ENCODE measurements at regions not wholly inside any gene's neighbourhood (a gene's known extent, or its start where the extent isn't known, plus 50 kb on each side); places are given as distances from the start of the nearest gene placed in this dataset.

- no peak for TF ChIP-seq POLR2A (IDR thresholded peaks at IDR 0.05)
- TF ChIP-seq, protein P1, sequence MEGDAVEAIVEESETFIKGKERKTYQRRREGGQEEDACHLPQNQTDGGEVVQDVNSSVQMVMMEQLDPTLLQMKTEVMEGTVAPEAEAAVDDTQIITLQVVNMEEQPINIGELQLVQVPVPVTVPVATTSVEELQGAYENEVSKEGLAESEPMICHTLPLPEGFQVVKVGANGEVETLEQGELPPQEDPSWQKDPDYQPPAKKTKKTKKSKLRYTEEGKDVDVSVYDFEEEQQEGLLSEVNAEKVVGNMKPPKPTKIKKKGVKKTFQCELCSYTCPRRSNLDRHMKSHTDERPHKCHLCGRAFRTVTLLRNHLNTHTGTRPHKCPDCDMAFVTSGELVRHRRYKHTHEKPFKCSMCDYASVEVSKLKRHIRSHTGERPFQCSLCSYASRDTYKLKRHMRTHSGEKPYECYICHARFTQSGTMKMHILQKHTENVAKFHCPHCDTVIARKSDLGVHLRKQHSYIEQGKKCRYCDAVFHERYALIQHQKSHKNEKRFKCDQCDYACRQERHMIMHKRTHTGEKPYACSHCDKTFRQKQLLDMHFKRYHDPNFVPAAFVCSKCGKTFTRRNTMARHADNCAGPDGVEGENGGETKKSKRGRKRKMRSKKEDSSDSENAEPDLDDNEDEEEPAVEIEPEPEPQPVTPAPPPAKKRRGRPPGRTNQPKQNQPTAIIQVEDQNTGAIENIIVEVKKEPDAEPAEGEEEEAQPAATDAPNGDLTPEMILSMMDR (IDR thresholded peaks at IDR 0.05), result no peak
- Histone ChIP-seq H3K27ac (no peak overlapping the region), H3K4me3 (no peak overlapping the region), H3K9me3 (no peaks in the 10 kb centered on the region), H3K36me3 (replicated peaks in 1 of 2; ENCODE audit: insufficient read depth in 1 of 2, low read depth in 2 of 2) (no peaks in the 10 kb centered on the region), H3K27me3 (no peaks in the 10 kb centered on the region), H3K4me1 (no peaks in the 10 kb centered on the region)
- ATAC-seq, result no peak
- intact Hi-C loops (cut with DNase I), result no loop called here
- no peak for DNase-seq
- whole genome bisulfite sequencing, 2 donors, result 83 to 94% methylated on average over 4 of the region's 4 CpGs
These were observed 788.4 kb upstream of the GALNTL6 start for GRCh38 chr4:171024720-171025303.

DNA sequence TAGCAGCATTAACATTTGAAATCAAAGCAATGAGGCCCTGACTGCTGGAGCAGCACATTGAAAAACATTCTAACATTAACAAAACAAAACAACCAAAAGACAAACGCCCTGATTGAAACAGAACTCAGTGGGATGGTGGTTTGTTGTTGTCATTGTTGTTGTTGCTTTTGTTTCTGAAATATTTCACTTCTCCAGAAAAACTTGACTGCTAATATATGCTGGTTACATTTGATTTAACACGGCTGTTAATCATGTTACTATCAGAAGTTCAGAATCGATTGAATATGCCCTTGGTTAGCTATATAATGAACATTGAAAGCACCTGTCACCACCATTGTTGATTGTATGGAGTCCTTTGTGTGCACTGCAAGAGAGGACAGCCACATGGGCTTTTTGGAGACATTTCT lies 790.4 kb upstream of the GALNTL6 start:
- Histone ChIP-seq H3K27me3 (no peaks in the 10 kb centered on the region), H3K9me3 (no peaks in the 10 kb centered on the region), H3K4me1 (no peaks in the 10 kb centered on the region), H3K36me3 (replicated peaks in 1 of 2; ENCODE audit: insufficient read depth in 1 of 2, low read depth in 2 of 2) (no peaks in the 10 kb centered on the region), H3K27ac (no peak overlapping the region), H3K4me3 (no peak overlapping the region)
- intact Hi-C loops (cut with DNase I), result no loop called here
- WGBS, 2 donors, result 24 to 32% methylated on average over 3 of the region's 3 CpGs
- TF ChIP-seq, protein P1 (IDR thresholded peaks at IDR 0.05), result no peak
- no peak for TF ChIP-seq POLR2A (IDR thresholded peaks at IDR 0.05)
- ATAC-seq (no peak), DNase-seq (no peak)

DNA sequence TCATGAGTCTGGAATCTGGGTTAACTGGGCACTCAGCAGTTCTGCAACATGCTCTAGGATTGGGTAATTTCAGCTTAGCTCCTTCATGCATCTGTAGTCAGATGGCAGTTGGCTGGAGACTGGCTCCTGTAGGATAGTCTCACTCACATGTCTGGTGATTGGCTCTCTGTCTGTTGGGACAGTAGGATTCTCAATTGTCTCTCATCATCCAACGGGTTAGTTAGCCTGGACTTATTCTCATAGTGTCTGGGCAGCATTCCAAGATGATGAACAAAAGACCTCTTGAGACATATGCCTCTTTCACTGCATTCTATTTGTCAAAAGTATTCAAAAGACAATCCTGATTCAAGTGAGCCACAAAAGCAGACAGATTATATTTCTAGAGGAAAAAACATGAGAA lies 795.6 kb upstream of the GALNTL6 start:
- WGBS, 2 donors, result 21 to 43% methylated on average over 1 of the region's 1 CpG
- H3K27ac ChIP-seq, result no peak overlapping the region
- no peaks in the 10 kb centered on the region for H3K36me3 ChIP-seq (replicated peaks in 1 of 2; ENCODE audit: insufficient read depth in 1 of 2, low read depth in 2 of 2)
- intact Hi-C loops (cut with DNase I), result no loop called here
- TF ChIP-seq, protein P1 (IDR thresholded peaks at IDR 0.05), result no peak
- no peak for TF ChIP-seq POLR2A (IDR thresholded peaks at IDR 0.05)
- no peaks in the 10 kb centered on the region for H3K9me3 ChIP-seq
- H3K4me3 ChIP-seq, result no peak overlapping the region
- no peaks in the 10 kb centered on the region for H3K4me1 ChIP-seq
- no peaks in the 10 kb centered on the region for H3K27me3 ChIP-seq
- no peak for ATAC-seq
- no peak for DNase-seq

- TF ChIP-seq, protein P1 (IDR thresholded peaks at IDR 0.05), result no peak
- TF ChIP-seq POLR2A (IDR thresholded peaks at IDR 0.05), result no peak
- Histone ChIP-seq H3K9me3 (no peaks in the 10 kb centered on the region), H3K27me3 (no peaks in the 10 kb centered on the region), H3K4me1 (no peaks in the 10 kb centered on the region), H3K36me3 (replicated peaks in 1 of 2; ENCODE audit: insufficient read depth in 1 of 2, low read depth in 2 of 2) (no peaks in the 10 kb centered on the region), H3K4me3 (no peak overlapping the region), H3K27ac (no peak overlapping the region)
- 54 to 59% methylated on average over 2 of the region's 2 CpGs for WGBS, 2 donors
- intact Hi-C loops (cut with DNase I), result no loop called here
- no peak for DNase-seq
- no peak for ATAC-seq
These were observed 797.1 kb upstream of the GALNTL6 start for GRCh38 chr4:171016145-171016544.

DNA sequence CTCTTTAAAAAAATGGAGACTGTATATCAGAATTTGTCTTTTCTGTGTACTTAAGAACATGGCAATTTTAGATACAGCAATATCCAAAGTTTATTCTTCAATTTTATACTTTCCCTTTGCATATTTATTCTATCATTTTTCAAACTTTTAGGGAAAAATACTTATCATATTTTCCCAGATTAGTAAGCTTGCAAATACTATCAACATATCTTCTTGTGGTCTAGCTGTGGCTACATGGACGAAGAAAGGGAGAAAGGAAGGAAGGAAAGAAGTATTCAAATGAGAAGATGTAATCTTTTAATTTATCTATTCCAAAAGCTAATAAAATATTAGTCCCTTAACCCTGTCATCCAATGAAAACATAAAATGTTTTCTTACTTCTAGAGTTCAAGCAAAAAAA lies 797.8 kb upstream of the GALNTL6 start:
- DNase-seq, result no peak
- intact Hi-C loops (cut with DNase I), result no loop called here

More for the DNA sequence above, 797.8 kb upstream of the GALNTL6 start:
- Histone ChIP-seq H3K9me3 (no peaks in the 10 kb centered on the region), H3K36me3 (replicated peaks in 1 of 2; ENCODE audit: insufficient read depth in 1 of 2, low read depth in 2 of 2) (no peaks in the 10 kb centered on the region), H3K27ac (no peak overlapping the region), H3K27me3 (no peaks in the 10 kb centered on the region), H3K4me3 (no peak overlapping the region), H3K4me1 (no peaks in the 10 kb centered on the region)
- TF ChIP-seq POLR2A (IDR thresholded peaks at IDR 0.05), result no peak
- TF ChIP-seq, protein P1 (IDR thresholded peaks at IDR 0.05), result no peak
- ATAC-seq, result no peak
- WGBS, 2 donors, result 20 to 28% methylated on average over 1 of the region's 1 CpG

All from body of pancreas (tissue), 4 donors.